ENCODE measurements at regions not wholly inside any gene's neighbourhood (a gene's known extent, or its start where the extent isn't known, plus 50 kb on each side); places are given as distances from the start of the nearest gene placed in this dataset.

DNA sequence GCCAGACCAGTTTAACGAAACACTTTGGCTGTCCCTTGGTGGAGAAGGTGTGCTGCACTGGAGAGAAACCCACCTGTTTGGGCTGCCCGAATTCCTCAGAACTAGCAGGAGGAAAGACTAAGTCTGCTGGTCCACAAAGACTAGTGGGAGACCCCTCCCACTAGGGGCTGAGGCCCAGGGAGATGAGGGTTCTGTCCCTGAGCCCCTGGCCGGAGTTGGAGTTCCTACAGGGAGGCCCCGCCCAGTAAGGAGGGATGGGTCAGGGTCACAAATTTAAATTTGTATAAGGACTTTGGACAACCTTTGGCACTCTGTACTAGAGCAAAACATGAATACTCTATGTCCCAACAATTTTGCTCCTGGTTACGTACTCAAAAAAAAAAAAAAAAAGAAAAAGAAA, 200.8 kb upstream of the C11orf87 start:
- no peaks in the 10 kb centered on the region for H3K36me3 Mint-ChIP-seq
- H3K9me3 ChIP-seq (ENCODE audit: control insufficient read depth, insufficient read depth, low read length): peaks cover 6% of the 10 kb centered on the region
- intact Hi-C loops (cut with micrococcal nuclease): no loop called here
- DNase-seq: no peak
- no peak overlapping the region for H3K4me3 ChIP-seq (ENCODE audit: low read length)
- no peaks in the 10 kb centered on the region for H3K4me1 ChIP-seq (ENCODE audit: control insufficient read depth, insufficient read depth, low read length)
- 90% methylated on average over 4 of the region's 5 CpGs for WGBS (ENCODE audit: insufficient coverage)
- no peak overlapping the region for H3K27ac Mint-ChIP-seq
- H3K27me3 Mint-ChIP-seq (ENCODE audit: low read depth in 2 of 2): no peaks in the 10 kb centered on the region
- H3K4me3 Mint-ChIP-seq: no peak overlapping the region
- H3K27ac ChIP-seq (ENCODE audit: low read length): no peak overlapping the region
- H3K36me3 ChIP-seq (ENCODE audit: control insufficient read depth, insufficient read depth, low read length): no peaks in the 10 kb centered on the region
- no peaks in the 10 kb centered on the region for H3K27me3 ChIP-seq (ENCODE audit: control insufficient read depth, insufficient read depth, low read length)
- H3K9me3 Mint-ChIP-seq: peaks cover 6 to 9% of the 10 kb centered on the region in 2 donors
- ATAC-seq: no peak
- TF ChIP-seq, protein P1, sequence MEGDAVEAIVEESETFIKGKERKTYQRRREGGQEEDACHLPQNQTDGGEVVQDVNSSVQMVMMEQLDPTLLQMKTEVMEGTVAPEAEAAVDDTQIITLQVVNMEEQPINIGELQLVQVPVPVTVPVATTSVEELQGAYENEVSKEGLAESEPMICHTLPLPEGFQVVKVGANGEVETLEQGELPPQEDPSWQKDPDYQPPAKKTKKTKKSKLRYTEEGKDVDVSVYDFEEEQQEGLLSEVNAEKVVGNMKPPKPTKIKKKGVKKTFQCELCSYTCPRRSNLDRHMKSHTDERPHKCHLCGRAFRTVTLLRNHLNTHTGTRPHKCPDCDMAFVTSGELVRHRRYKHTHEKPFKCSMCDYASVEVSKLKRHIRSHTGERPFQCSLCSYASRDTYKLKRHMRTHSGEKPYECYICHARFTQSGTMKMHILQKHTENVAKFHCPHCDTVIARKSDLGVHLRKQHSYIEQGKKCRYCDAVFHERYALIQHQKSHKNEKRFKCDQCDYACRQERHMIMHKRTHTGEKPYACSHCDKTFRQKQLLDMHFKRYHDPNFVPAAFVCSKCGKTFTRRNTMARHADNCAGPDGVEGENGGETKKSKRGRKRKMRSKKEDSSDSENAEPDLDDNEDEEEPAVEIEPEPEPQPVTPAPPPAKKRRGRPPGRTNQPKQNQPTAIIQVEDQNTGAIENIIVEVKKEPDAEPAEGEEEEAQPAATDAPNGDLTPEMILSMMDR (IDR thresholded peaks at IDR 0.05): no peak
- H3K4me1 Mint-ChIP-seq: no peaks in the 10 kb centered on the region

DNA sequence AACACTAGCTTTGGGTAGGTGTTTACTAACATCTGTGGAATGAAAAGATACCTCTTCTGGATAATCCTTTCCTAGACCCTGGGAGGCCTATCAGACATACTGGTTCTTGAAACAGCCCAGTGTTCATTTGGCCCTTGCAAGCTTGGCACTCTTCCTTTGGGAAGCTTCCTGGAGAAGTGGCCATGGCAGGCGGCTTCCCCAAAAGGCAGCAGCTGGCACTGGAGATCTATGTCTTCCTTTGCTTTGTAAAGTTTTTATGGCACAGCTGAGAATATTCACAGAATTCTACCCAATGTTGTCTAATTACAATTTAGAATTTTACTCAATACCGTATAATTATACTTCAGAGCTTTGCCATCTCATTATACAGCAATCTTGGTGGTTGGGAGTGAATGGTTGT, 199.2 kb upstream of the C11orf87 start:
- no peak overlapping the region for H3K4me3 Mint-ChIP-seq
- peaks cover 9 to 11% of the 10 kb centered on the region in 2 donors for H3K9me3 Mint-ChIP-seq
- no peaks in the 10 kb centered on the region for H3K36me3 ChIP-seq (ENCODE audit: control insufficient read depth, insufficient read depth, low read length)
- no peak overlapping the region for H3K27ac Mint-ChIP-seq
- 100% methylated on average over 1 of the region's 2 CpGs for WGBS (ENCODE audit: insufficient coverage)
- no peak for DNase-seq
- intact Hi-C loops (cut with micrococcal nuclease): no loop called here
- no peak overlapping the region for H3K4me3 ChIP-seq (ENCODE audit: low read length)
- no peak for ATAC-seq
- peaks cover 6% of the 10 kb centered on the region for H3K9me3 ChIP-seq (ENCODE audit: control insufficient read depth, insufficient read depth, low read length)
- TF ChIP-seq, protein P1 (IDR thresholded peaks at IDR 0.05): no peak
- no peaks in the 10 kb centered on the region for H3K36me3 Mint-ChIP-seq
- no peaks in the 10 kb centered on the region for H3K4me1 Mint-ChIP-seq
- no peaks in the 10 kb centered on the region for H3K4me1 ChIP-seq (ENCODE audit: control insufficient read depth, insufficient read depth, low read length)
- H3K27me3 ChIP-seq (ENCODE audit: control insufficient read depth, insufficient read depth, low read length): no peaks in the 10 kb centered on the region
- H3K27ac ChIP-seq (ENCODE audit: low read length): no peak overlapping the region
- no peaks in the 10 kb centered on the region for H3K27me3 Mint-ChIP-seq (ENCODE audit: low read depth in 2 of 2)

DNA sequence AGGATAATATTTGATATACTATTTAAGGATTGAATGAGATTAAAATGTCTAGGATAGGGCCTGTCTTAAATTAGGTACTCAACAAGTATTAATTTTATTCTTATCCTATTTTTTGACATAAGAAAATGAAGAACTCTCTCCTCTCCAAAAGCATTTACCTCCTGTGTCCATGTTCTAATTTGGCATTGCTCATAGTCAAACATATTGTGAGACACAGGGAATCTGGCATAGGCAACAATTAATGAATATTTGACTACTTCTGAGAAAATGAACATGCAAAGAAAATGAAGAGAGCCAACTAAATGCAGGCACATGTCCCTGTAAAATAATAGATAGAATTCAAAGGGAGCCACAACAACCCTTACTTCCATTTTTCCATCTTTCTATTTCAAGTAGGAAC, 198.5 kb upstream of the C11orf87 start:
- H3K27ac Mint-ChIP-seq: no peak overlapping the region
- no peaks in the 10 kb centered on the region for H3K27me3 Mint-ChIP-seq (ENCODE audit: low read depth in 2 of 2)
- TF ChIP-seq, protein P1 (IDR thresholded peaks at IDR 0.05): no peak
- no peaks in the 10 kb centered on the region for H3K4me1 Mint-ChIP-seq
- H3K4me3 Mint-ChIP-seq: no peak overlapping the region
- Histone ChIP-seq H3K27me3 (ENCODE audit: control insufficient read depth, insufficient read depth, low read length) (no peaks in the 10 kb centered on the region), H3K4me1 (ENCODE audit: control insufficient read depth, insufficient read depth, low read length) (no peaks in the 10 kb centered on the region), H3K9me3 (ENCODE audit: control insufficient read depth, insufficient read depth, low read length) (peaks cover 6% of the 10 kb centered on the region), H3K36me3 (ENCODE audit: control insufficient read depth, insufficient read depth, low read length) (no peaks in the 10 kb centered on the region), H3K4me3 (ENCODE audit: low read length) (no peak overlapping the region), H3K27ac (ENCODE audit: low read length) (no peak overlapping the region)
- intact Hi-C loops (cut with micrococcal nuclease): no loop called here
- ATAC-seq (no peak), DNase-seq (no peak)
- H3K9me3 Mint-ChIP-seq: peaks cover 8 to 11% of the 10 kb centered on the region in 2 donors
- no peaks in the 10 kb centered on the region for H3K36me3 Mint-ChIP-seq

DNA sequence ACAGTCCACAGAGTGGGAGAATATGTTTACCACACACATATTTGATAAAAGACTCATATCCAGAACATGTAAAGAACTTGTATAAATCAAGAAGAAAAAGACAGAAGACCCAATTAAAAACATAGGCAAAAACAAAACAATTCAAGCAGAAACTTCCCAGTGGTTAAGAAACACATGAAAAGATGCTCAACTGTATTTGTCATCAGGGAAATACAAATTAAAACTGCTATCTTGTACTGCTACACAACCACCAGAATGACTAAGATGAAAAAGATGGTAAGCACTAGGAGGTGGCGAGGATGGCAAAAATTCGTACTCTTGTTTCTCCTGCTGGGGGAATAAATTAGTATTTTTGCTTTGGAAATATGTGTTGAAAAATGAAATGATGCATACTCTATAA, 192.3 kb upstream of the C11orf87 start:
- ATAC-seq: no peak
- Mint-ChIP-seq H3K27me3 (ENCODE audit: low read depth in 2 of 2) (no peaks in the 10 kb centered on the region), H3K4me1 (no peaks in the 10 kb centered on the region), H3K4me3 (no peak overlapping the region), H3K9me3 (peaks cover 0 to 8% of the 10 kb centered on the region in 2 donors), H3K27ac (no peak overlapping the region), H3K36me3 (no peaks in the 10 kb centered on the region)
- Histone ChIP-seq H3K36me3 (ENCODE audit: control insufficient read depth, insufficient read depth, low read length) (no peaks in the 10 kb centered on the region), H3K27me3 (ENCODE audit: control insufficient read depth, insufficient read depth, low read length) (no peaks in the 10 kb centered on the region), H3K4me3 (ENCODE audit: low read length) (no peak overlapping the region), H3K27ac (ENCODE audit: low read length) (no peak overlapping the region), H3K9me3 (ENCODE audit: control insufficient read depth, insufficient read depth, low read length) (no peaks in the 10 kb centered on the region), H3K4me1 (ENCODE audit: control insufficient read depth, insufficient read depth, low read length) (no peaks in the 10 kb centered on the region)
- intact Hi-C loops (cut with micrococcal nuclease): no loop called here
- no CpG with 5 or more reads among the region's 2 CpGs for WGBS (ENCODE audit: insufficient coverage)
- TF ChIP-seq, protein P1 (IDR thresholded peaks at IDR 0.05): no peak
- no peak for DNase-seq

Measured in natural killer cell (primary cell).